ENCODE measurements at regions not wholly inside any gene's neighbourhood (a gene's known extent, or its start where the extent isn't known, plus 50 kb on each side); places are given as distances from the start of the nearest gene placed in this dataset.

GRCh38 chr10:121654021-121654545, 55.8 kb upstream of the FGFR2 start:
- H3K4me1 ChIP-seq = no peaks in the 10 kb centered on the region
- H3K27me3 ChIP-seq = no peaks in the 10 kb centered on the region
- no peak overlapping the region for H3K27ac ChIP-seq
- no peaks in the 10 kb centered on the region for H3K9me3 ChIP-seq
- intact Hi-C loops (cut with DNase I; ENCODE audit: low total_unique reads) = no loop called here
- no peak overlapping the region for H3K4me3 ChIP-seq
- no peaks in the 10 kb centered on the region for H3K36me3 ChIP-seq
- DNase-seq = no peak
- no peak for TF ChIP-seq CTCF (IDR thresholded peaks at IDR 0.05)
- no peak for TF ChIP-seq POLR2A (IDR thresholded peaks at IDR 0.05)

GRCh38 chr10:121653608-121654007, 55.4 kb upstream of the FGFR2 start:
- Histone ChIP-seq H3K27ac (no peak overlapping the region), H3K4me1 (no peaks in the 10 kb centered on the region), H3K27me3 (no peaks in the 10 kb centered on the region), H3K36me3 (no peaks in the 10 kb centered on the region), H3K4me3 (no peak overlapping the region), H3K9me3 (no peaks in the 10 kb centered on the region)
- no peak for DNase-seq
- TF ChIP-seq POLR2A (IDR thresholded peaks at IDR 0.05) (no peak), CTCF (IDR thresholded peaks at IDR 0.05) (no peak)
- intact Hi-C loops (cut with DNase I; ENCODE audit: low total_unique reads) = no loop called here

- Histone ChIP-seq H3K9me3 (no peaks in the 10 kb centered on the region), H3K27me3 (no peaks in the 10 kb centered on the region), H3K27ac (no peak overlapping the region), H3K4me1 (no peaks in the 10 kb centered on the region), H3K4me3 (no peak overlapping the region), H3K36me3 (no peaks in the 10 kb centered on the region)
- TF ChIP-seq CTCF (IDR thresholded peaks at IDR 0.05) = no peak
- TF ChIP-seq POLR2A (IDR thresholded peaks at IDR 0.05) = no peak
- intact Hi-C loops (cut with DNase I; ENCODE audit: low total_unique reads) = no loop called here
- DNase-seq = no peak
These were observed 50.2 kb upstream of the FGFR2 start for GRCh38 chr10:121648493-121648892.

- DNase-seq = no peak
These were observed 49.8 kb upstream of the FGFR2 start for GRCh38 chr10:121648059-121648458.

More at GRCh38 chr10:121648059-121648458, 49.8 kb upstream of the FGFR2 start:
- Histone ChIP-seq H3K27me3 (no peaks in the 10 kb centered on the region), H3K4me3 (no peak overlapping the region), H3K4me1 (no peaks in the 10 kb centered on the region), H3K27ac (no peak overlapping the region), H3K9me3 (no peaks in the 10 kb centered on the region), H3K36me3 (no peaks in the 10 kb centered on the region)
- intact Hi-C loops (cut with DNase I; ENCODE audit: low total_unique reads) = no loop called here
- no peak for TF ChIP-seq CTCF (IDR thresholded peaks at IDR 0.05)
- TF ChIP-seq POLR2A (IDR thresholded peaks at IDR 0.05) = no peak

Measured in uterus (tissue), 3 donors.